T follicular helper cell (primary cell): ENCODE measurements at regions not wholly inside any gene's neighbourhood (a gene's known extent, or its start where the extent isn't known, plus 50 kb on each side); places are given as distances from the start of the nearest gene placed in this dataset.
"Not testable (repeated sequence)": the region's sequence is repeated elsewhere in the genome, so short reads cannot be mapped to it uniquely, and the experiment has no call there.

Experiments
- DNase-seq: peaks from one replicate; pipeline ENCODE4 v3.0.0-alpha.2; 2020; ENCODE audit warnings: low read depth

GRCh38 chr20:53773792-53774401 lies 180.3 kb upstream of the ZNF217 start:
- DNase-seq: no peak

- not testable (repeated sequence) for DNase-seq
Observed at GRCh38 chr20:53773066-53773791, 179.6 kb upstream of the ZNF217 start.

- DNase-seq: no peak
Observed at GRCh38 chr20:53769041-53769440, 175.4 kb upstream of the ZNF217 start.

GRCh38 chr20:53768329-53768728 lies 174.7 kb upstream of the ZNF217 start:
- DNase-seq: no peak

GRCh38 chr20:53767206-53767930 lies 173.7 kb upstream of the ZNF217 start:
- DNase-seq: no peak

- DNase-seq: no peak
Observed at GRCh38 chr20:53764415-53764800, 170.8 kb upstream of the ZNF217 start.

GRCh38 chr20:53763707-53764414 lies 170.2 kb upstream of the ZNF217 start:
- no peak for DNase-seq

- not testable (repeated sequence) for DNase-seq
Observed at GRCh38 chr20:53762423-53762798, 168.8 kb upstream of the ZNF217 start.

GRCh38 chr20:53760025-53760441 lies 166.4 kb upstream of the ZNF217 start:
- no peak for DNase-seq

GRCh38 chr20:53757472-53757913 lies 163.9 kb upstream of the ZNF217 start:
- no peak for DNase-seq

GRCh38 chr20:53755733-53756531 lies 162.3 kb upstream of the ZNF217 start:
- DNase-seq: no peak

- DNase-seq: no peak
Observed at GRCh38 chr20:53753880-53754459, 160.3 kb upstream of the ZNF217 start.

- DNase-seq: no peak
Observed at GRCh38 chr20:53752971-53753879, 159.6 kb upstream of the ZNF217 start.

- DNase-seq: no peak
Observed at GRCh38 chr20:53752583-53752970, 158.9 kb upstream of the ZNF217 start.

- no peak for DNase-seq
Observed at GRCh38 chr20:53751620-53752318, 158.1 kb upstream of the ZNF217 start.

GRCh38 chr20:53750827-53751619 lies 157.4 kb upstream of the ZNF217 start:
- no peak for DNase-seq

GRCh38 chr20:53749499-53749898 lies 155.9 kb upstream of the ZNF217 start:
- DNase-seq: no peak

GRCh38 chr20:53748821-53749421 lies 155.3 kb upstream of the ZNF217 start:
- DNase-seq: no peak
